ENCODE measurements at regions not wholly inside any gene's neighbourhood (a gene's known extent, or its start where the extent isn't known, plus 50 kb on each side); places are given as distances from the start of the nearest gene placed in this dataset.

- H3K4me1 ChIP-seq = no peaks in the 10 kb centered on the region
- no peak overlapping the region for H3K27ac ChIP-seq
- no peak for DNase-seq
- no peaks in the 10 kb centered on the region for H3K9me3 ChIP-seq
- 75 to 92% (median 81%) methylated on average over 6 of the region's 6 CpGs for WGBS, 5 donors
- no peaks in the 10 kb centered on the region for H3K27me3 ChIP-seq (replicated peaks in 1 of 7)
- no peaks in the 10 kb centered on the region for H3K36me3 ChIP-seq
- TF ChIP-seq CTCF (IDR thresholded peaks at IDR 0.05 in 8 of 11, conservative IDR thresholded peaks at IDR 0.05 in 3 of 11) (no peak), POLR2A (IDR thresholded peaks at IDR 0.05) (no peak), POLR2AphosphoS5 (IDR thresholded peaks at IDR 0.05) (no peak)
- no peak overlapping the region for H3K4me3 ChIP-seq
- intact Hi-C loops (cut with DNase I; ENCODE audit: low total_unique reads) = no loop called here
These were observed 214.4 kb upstream of the LRFN5 start for GRCh38 chr14:41392226-41392625.

GRCh38 chr14:41389355-41389754 is 217.3 kb upstream of the LRFN5 start:
- Histone ChIP-seq H3K27me3 (replicated peaks in 1 of 7) (no peaks in the 10 kb centered on the region), H3K9me3 (no peaks in the 10 kb centered on the region), H3K27ac (no peak overlapping the region), H3K4me3 (no peak overlapping the region), H3K36me3 (no peaks in the 10 kb centered on the region), H3K4me1 (no peaks in the 10 kb centered on the region)
- DNase-seq = no peak
- WGBS, 5 donors = 62 to 80% (median 73%) methylated on average over 1 of the region's 1 CpG
- TF ChIP-seq POLR2A (IDR thresholded peaks at IDR 0.05) (no peak), POLR2AphosphoS5 (IDR thresholded peaks at IDR 0.05) (no peak), CTCF (IDR thresholded peaks at IDR 0.05 in 8 of 11, conservative IDR thresholded peaks at IDR 0.05 in 3 of 11) (no peak)
- intact Hi-C loops (cut with DNase I; ENCODE audit: low total_unique reads) = no loop called here

- WGBS, 5 donors = 77 to 91% (median 79%) methylated on average over 1 of the region's 1 CpG
These were observed 220.9 kb upstream of the LRFN5 start for GRCh38 chr14:41385797-41386196.

GRCh38 chr14:41380017-41380416 is 226.7 kb upstream of the LRFN5 start:
- intact Hi-C loops (cut with DNase I; ENCODE audit: low total_unique reads) = no loop called here
- DNase-seq = no peak
- Histone ChIP-seq H3K4me3 (no peak overlapping the region), H3K36me3 (no peaks in the 10 kb centered on the region), H3K9me3 (no peaks in the 10 kb centered on the region), H3K27ac (no peak overlapping the region), H3K27me3 (replicated peaks in 1 of 7) (no peaks in the 10 kb centered on the region), H3K4me1 (no peaks in the 10 kb centered on the region)
- TF ChIP-seq POLR2A (IDR thresholded peaks at IDR 0.05) = no peak
- TF ChIP-seq POLR2AphosphoS5 (IDR thresholded peaks at IDR 0.05) = no peak
- TF ChIP-seq CTCF (IDR thresholded peaks at IDR 0.05 in 8 of 11, conservative IDR thresholded peaks at IDR 0.05 in 3 of 11) = no peak

More at GRCh38 chr14:41385797-41386196, 220.9 kb upstream of the LRFN5 start:
- TF ChIP-seq POLR2A (IDR thresholded peaks at IDR 0.05) = no peak
- TF ChIP-seq CTCF (IDR thresholded peaks at IDR 0.05 in 8 of 11, conservative IDR thresholded peaks at IDR 0.05 in 3 of 11) = no peak
- TF ChIP-seq POLR2AphosphoS5 (IDR thresholded peaks at IDR 0.05) = no peak
- intact Hi-C loops (cut with DNase I; ENCODE audit: low total_unique reads) = no loop called here
- Histone ChIP-seq H3K4me3 (no peak overlapping the region), H3K27ac (no peak overlapping the region), H3K36me3 (no peaks in the 10 kb centered on the region), H3K27me3 (replicated peaks in 1 of 7) (no peaks in the 10 kb centered on the region), H3K4me1 (no peaks in the 10 kb centered on the region), H3K9me3 (no peaks in the 10 kb centered on the region)
- DNase-seq = no peak
